ENCODE measurements at regions not wholly inside any gene's neighbourhood (a gene's known extent, or its start where the extent isn't known, plus 50 kb on each side); places are given as distances from the start of the nearest gene placed in this dataset.
A peak's percentile ranks its signal among the peaks of the same experiment; 100 is the strongest.

GRCh38 chr7:46569133-46569465 is 648.0 kb upstream of the IGFBP3 start:
- no peak overlapping the region for H3K27ac ChIP-seq
- intact Hi-C loops (cut with DNase I): no loop called here
- no peaks in the 10 kb centered on the region for H3K9me3 ChIP-seq
- ATAC-seq: peak in 1 of 4 donors; percentile 54
- TF ChIP-seq POLR2A (IDR thresholded peaks at IDR 0.05) (no peak), CTCF (IDR thresholded peaks at IDR 0.05) (no peak)
- no peak overlapping the region for H3K4me3 ChIP-seq
- WGBS, 4 donors: 21 to 75% (median 50%) methylated on average over 2 of the region's 2 CpGs
- DNase-seq: no peak
- no peaks in the 10 kb centered on the region for H3K27me3 ChIP-seq
- H3K4me1 ChIP-seq: peaks cover 0 to 10% (median 0%) of the 10 kb centered on the region in 12 donors
- no peaks in the 10 kb centered on the region for H3K36me3 ChIP-seq

DNA sequence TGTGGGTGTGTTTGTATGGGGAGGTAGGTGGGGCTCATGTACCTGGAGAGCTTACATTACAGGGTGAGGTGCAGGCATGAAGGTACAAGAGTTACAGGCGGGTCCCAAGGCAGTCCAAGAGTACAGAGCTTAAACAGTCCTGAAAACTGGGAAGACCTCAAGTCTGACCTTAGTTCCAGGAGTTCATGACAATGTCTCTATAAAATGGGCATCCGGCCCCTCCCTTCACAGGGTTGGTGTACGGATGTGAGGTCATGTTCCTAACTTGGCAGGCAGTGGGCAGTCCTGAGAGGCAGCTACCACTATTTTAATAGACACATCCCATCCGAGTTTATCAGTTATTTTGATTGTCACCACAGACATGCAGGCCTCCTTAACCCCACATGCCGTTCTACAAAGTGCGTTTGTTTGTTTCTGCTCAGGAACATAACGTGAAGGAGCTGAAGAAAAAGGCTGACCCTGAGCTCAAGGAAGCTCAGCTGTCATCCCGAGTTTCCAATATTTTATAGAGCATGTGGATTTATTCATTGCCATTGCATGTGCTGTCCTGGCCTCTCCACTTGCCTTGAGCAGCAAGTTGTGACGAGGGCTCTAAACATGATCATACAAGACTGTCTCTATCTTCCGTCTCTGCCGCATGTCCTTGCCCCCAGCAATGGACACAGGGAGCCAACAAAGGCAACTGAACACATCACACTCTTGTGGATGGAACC is 647.5 kb upstream of the IGFBP3 start:
- peaks cover 0 to 10% (median 0%) of the 10 kb centered on the region in 12 donors for H3K4me1 ChIP-seq
- H3K9me3 ChIP-seq: no peaks in the 10 kb centered on the region
- H3K4me3 ChIP-seq: no peak overlapping the region
- 64 to 74% (median 67%) methylated on average over 10 to 11 of the region's 11 CpGs for WGBS, 4 donors
- H3K27me3 ChIP-seq: no peaks in the 10 kb centered on the region
- ATAC-seq (peak; percentile 67 to 83 (median 76)), DNase-seq (peak in 1 of 5 donors; percentile 22)
- H3K27ac ChIP-seq: peak overlapping the region in 2 of 12 donors; percentile 17 to 52
- intact Hi-C loops (cut with DNase I): no loop called here
- H3K36me3 ChIP-seq: no peaks in the 10 kb centered on the region
- TF ChIP-seq POLR2A (IDR thresholded peaks at IDR 0.05) (no peak), CTCF (IDR thresholded peaks at IDR 0.05) (no peak)

- TF ChIP-seq POLR2A (IDR thresholded peaks at IDR 0.05): no peak
- TF ChIP-seq CTCF (IDR thresholded peaks at IDR 0.05): no peak
Measured at GRCh38 chr7:46567858-46568257, 646.8 kb upstream of the IGFBP3 start.

GRCh38 chr7:46566097-46566774 is 645.2 kb upstream of the IGFBP3 start:
- H3K36me3 ChIP-seq: no peaks in the 10 kb centered on the region
- H3K4me3 ChIP-seq: no peak overlapping the region
- intact Hi-C loops (cut with DNase I): no loop called here
- H3K4me1 ChIP-seq: peaks cover 0 to 10% (median 0%) of the 10 kb centered on the region in 12 donors
- 91 to 92% (median 92%) methylated on average over 4 of the region's 4 CpGs for WGBS, 4 donors
- H3K27me3 ChIP-seq: no peaks in the 10 kb centered on the region
- no peak overlapping the region for H3K27ac ChIP-seq
- ATAC-seq: no peak
- DNase-seq: no peak
- TF ChIP-seq CTCF (IDR thresholded peaks at IDR 0.05) (no peak), POLR2A (IDR thresholded peaks at IDR 0.05) (no peak)
- H3K9me3 ChIP-seq: peaks cover 0 to 20% (median 0%) of the 10 kb centered on the region in 12 donors

More at GRCh38 chr7:46567858-46568257, 646.8 kb upstream of the IGFBP3 start:
- ATAC-seq: no peak
- Histone ChIP-seq H3K36me3 (no peaks in the 10 kb centered on the region), H3K27ac (peak overlapping the region in 1 of 12 donors; percentile 52), H3K4me1 (peaks cover 0 to 10% (median 0%) of the 10 kb centered on the region in 12 donors), H3K27me3 (no peaks in the 10 kb centered on the region), H3K4me3 (no peak overlapping the region), H3K9me3 (peaks cover 0 to 6% (median 0%) of the 10 kb centered on the region in 12 donors)
- WGBS, 4 donors: 80 to 87% (median 84%) methylated on average over 6 of the region's 6 CpGs
- no peak for DNase-seq
- intact Hi-C loops (cut with DNase I): no loop called here

Data from heart left ventricle (tissue), 16 donors.